Fibroblast of skin of left quadriceps (primary cell): ENCODE measurements at regions not wholly inside any gene's neighbourhood (a gene's known extent, or its start where the extent isn't known, plus 50 kb on each side); places are given as distances from the start of the nearest gene placed in this dataset.

Source experiments
- DNase-seq, 2 experiments: peaks; one replicate each; pipeline ENCODE4 v3.0.0-alpha.2; 2013; ENCODE audit warnings: low read depth in 2 of 2

DNA sequence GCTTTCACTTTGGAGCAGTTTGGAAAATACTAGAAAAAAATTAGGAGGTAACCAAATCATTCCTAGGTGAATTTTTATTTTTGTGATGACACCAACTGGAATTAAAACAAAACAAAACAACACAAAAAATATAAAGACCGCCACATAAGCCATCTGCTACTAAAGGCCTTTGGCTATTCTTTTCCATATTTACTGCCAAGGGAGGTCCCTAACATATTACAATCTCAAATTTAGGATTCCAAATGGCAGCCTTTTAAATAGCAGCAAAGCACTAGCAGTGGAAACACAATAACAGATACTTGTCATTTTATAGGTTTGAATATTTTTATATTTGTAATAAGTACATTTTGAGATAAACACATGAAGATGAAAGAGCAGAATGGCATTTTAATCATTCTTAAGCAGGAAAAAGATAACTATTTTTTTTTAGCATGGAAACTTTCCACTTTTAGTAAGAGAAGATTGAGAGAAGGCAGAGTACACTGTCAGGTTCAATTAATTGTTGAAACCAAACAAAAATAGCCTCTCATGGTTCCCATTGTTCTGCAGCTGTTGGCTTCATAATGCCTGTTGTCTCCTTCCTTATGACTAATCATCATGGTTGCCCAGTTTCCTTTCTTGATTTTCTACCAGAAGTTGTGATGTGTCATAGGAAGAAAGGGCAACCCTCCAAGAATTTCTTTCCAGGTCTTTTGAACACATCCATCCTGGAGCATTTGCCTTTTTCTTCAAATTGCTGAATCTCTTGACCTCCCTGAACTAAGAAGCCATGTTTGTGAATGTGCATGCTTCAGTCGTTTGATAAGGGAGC lies 219.0 kb upstream of the EMCN start:
- DNase-seq: peak; percentile 43 to 46

DNA sequence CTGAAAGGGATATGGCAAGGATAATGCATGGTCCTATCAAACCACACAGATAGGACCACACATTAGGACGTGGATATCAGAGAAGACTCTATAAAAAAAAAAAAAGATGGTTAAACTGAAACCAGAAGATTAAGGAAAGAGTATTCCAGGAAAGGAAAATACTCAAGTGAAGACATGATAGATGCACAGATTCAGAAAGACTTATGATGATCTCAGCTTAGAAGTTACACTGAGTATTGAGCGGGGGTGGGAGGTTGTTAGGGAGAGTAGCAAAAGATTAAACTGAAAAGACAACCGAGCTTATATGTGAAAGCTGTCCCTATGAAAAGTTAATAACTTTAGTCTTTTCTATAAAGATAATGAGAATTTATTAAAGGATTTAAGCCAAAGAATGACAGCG lies 211.0 kb upstream of the EMCN start:
- DNase-seq: no peak

DNA sequence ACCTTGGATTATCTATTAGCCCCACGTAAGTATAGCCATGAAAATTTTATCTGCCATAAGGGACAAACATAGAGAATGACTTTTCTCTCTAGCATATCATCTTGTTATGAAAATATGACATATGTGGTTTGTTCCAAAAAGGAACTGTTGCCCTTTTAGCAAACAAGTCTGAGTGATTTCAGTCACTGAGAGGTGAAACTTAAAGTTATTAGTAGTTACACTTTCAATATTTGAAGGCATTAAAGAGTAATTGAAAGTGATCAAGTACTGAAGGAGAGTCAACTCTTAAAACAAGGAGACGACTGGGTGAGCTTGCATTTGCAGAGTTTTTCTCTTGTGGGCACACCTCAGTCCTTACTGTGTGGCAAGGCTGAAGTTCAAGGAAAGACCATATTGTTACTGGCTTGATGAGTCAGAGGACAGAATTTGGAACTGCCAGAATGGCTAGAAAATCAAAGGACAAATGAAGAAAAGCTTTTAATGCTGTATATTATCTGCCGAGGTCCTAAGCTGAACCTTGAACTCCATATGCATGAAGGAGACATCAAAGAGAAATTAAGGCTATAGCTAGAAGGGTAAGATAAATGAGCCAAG lies 205.1 kb upstream of the EMCN start:
- DNase-seq: no peak

DNA sequence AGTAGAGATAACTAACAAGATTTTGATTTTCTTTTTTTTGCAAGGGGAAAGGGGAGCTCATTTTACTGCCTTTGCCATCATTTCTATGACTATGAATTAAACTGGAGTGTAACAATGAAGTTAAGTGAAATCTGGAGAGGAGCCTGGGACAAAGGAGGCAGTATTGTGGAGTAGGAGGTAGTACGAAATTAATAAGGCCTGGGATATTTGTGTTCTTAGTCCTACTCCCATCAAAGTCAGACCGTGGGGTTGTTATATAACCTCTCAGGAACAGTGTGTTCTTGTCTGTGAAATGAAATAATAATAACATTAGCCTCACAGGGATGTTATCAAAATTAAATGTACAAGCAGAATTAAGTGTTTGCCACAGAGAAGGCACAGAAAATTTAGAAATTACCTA lies 204.3 kb upstream of the EMCN start:
- DNase-seq: no peak

DNA sequence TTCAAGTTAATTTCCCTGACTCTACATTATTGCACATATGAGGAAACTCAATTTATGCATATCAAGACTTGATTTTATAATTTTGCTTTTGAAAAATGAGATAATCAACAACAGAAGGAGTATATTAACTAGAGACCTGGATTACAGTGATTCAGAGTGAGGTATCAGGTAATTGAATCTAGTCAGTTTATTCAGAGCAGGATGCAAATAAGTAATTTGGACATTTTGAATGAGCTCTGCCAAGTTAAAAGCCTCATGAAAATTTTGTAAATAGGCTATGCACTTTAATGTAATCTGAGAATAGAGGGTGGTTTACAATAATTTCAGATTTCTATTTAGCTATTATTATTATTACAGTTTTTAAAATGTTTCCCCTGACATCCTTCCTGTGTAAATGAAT lies 203.7 kb upstream of the EMCN start:
- no peak for DNase-seq

DNA sequence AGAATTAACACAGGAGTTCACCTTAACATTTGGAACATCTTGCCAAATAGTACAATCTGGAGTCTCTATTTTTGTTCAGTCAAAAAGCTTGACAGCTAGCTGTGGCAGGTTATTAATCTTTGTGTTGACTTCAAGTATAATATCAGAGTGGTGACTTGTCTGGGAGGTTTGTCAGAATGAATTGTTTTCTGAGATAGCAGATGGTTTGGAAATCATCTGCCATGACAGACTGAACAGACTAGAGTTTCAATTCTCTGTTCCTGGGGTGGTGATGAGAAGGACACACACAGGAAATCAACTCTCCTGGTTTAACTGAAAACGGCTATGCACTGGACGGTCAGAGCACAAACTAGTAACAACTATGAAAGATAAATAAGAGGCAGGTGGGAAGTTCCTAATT lies 203.3 kb upstream of the EMCN start:
- DNase-seq: no peak

DNA sequence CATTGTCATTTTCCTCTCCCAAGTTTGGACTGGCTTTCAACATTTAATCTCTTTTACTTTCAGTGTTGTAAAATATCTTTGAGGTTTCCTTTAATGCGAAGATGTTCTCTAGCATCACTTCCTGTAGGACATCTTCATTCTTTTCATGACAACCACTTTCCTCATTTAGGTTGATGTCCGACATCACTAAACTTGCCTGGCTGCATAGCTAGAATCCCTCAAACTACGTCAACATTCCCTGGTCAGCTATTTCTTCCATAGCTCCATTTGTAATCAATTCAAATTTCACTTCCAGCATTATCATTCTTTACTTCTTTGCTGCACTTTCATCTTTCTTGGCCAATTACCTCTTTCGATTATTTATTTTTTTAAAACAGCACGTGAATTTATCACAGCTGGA lies 198.6 kb upstream of the EMCN start:
- DNase-seq: no peak

DNA sequence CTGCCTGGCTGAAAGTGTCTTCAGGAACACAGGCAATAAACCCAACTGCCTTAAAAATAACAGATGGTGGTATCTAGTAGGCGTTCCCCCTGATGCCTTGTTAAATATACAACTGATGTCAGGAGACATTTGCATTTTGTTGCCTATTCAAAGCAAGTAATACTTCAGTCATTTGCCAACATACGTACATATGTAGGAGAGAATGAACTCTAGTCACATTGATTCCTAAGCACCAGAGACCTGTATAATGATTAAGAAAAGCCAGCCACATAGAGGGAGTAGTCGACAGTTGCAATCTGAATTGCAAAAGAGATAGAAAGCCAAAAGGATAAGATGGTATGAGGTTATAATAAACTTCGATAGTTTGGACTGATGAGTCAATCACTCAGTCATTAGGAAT lies 191.0 kb upstream of the EMCN start:
- DNase-seq: no peak

DNA sequence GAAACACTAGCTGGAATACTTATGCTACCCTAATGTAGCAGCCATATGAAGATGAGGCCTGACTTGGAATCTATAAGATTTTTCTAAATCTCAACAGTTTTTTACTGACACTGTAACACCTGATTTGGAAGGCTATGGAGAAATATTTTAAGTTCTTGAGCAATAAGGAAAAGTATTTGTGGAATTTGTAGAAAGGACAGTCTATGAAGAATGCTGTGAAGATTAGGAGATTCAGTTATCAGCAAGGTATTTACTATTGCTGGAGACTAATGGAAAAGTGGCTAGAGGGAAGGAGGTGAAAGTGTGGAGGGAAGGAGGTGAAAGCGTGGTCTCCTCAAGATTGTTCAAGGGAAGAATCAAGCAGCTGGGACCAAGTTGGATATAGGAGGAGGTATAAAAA lies 190.0 kb upstream of the EMCN start:
- DNase-seq: no peak

DNA sequence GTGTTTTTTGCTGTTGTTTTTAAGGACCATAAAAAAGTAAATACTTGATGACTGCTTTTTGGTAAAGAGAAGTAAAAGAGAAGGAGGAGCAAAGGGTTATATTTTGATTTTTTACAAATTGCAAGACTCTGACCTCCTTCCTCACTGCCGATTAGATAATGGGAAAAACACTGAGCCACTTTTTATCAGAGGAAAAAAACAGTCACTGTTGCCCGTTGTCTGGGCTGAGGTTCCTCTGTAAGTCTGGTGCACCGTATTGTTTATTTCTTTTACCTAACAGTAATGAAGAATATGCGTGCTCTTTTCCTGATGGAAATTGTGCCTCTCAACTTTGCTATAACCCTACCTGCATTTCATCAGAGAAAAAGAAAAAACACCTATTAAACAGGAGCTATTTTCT lies 178.7 kb upstream of the EMCN start:
- DNase-seq: no peak

DNA sequence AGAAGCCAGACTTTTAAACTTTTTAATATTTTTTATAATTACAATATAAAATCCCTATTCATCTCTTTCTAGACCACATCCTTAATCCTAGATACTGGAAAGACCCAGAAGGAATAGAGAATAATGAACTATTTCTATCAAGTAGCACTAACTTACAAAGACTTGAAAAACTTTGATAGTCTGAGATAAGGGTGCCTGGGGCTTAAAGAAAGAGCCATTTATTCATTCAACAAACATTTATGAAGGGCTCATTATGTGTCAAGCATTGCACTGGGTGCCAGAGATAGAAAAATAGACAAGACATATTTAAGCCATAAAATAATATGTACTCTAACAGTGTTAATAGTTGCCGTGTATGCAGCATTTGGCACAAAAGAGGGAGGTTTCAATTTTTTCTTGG lies 178.0 kb upstream of the EMCN start:
- DNase-seq: no peak

DNA sequence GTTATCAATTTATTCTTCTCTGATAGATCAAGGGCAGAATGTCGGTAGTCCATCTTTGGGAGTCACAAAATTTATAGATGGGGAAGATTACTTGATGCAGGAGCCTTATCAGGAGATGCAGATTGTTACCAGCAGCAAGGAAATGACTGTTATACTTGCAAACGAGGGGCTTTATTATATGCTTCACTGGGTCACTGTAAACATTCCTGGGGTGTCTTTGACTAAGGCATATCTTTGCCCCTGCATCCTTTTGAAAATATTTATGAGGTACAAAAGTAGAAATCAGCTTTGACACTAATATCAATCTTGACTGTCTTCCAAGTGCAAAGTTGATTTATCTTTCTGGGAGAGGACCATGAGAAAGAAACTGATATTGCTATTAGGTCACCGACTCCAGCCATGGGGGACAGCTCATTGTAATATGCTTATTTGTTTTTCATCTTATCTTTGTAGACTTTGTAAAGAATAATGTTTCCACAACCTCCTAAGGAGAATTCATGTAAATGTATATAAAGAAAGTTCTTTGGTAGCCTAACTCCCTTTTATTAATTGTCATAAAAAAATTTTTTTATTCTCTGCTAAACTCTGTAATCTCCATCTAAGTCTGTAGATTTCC lies 177.3 kb upstream of the EMCN start:
- no peak for DNase-seq

DNA sequence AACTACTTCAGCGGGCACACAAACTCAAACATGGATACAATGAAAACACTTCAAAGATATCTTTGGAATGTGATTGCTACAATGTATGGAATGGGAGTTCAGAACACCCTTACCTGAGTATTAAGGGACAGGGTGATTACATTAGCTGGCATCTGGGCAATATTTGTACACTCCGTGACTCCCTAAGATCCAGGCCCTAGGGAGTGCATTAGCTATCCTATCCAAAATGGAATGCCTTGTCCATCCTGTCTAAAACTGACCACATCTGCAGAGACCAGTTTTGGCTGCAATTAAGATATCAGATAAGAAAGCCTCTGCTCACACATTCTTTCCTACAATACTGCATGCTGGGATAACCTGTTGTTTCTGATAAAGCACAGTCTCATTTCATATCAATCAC lies 176.6 kb upstream of the EMCN start:
- no peak for DNase-seq

DNA sequence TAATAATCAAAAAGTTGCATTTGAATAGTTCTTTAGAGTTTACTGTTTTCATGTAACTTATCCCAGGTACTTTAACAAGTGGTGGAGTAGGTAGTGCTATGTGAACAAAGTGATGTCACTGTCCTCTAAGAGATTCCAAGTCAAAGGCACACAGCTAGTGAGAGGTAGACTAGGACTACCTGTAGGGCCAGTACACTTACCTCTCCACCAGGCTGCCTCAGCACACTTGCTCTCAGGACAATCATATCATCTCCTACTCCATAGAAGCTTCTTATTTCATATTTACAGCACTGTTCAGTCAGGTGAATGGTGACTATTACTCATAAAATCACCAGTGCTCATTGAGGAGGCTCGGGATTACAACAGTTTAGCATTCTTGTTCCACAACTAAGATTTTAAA lies 173.0 kb upstream of the EMCN start:
- DNase-seq: no peak

DNA sequence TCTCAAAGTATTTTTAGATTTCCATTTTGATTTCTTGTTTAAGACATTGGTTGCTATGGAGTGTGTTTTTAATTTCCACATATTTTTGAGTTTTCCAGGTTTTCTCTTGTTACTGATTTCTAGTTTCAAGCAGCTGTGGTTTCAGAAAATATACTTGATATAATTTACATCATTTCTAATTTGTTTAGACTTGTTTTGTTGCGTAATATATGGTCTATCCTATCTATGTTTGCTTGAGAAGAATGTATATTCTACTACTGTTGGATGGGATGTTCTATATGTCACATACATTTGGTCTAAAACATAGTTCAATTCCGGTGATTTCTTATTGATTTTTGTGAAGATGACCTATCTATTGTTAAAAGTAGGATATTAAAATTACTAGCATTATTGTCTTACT lies 170.5 kb upstream of the EMCN start:
- DNase-seq: no peak

DNA sequence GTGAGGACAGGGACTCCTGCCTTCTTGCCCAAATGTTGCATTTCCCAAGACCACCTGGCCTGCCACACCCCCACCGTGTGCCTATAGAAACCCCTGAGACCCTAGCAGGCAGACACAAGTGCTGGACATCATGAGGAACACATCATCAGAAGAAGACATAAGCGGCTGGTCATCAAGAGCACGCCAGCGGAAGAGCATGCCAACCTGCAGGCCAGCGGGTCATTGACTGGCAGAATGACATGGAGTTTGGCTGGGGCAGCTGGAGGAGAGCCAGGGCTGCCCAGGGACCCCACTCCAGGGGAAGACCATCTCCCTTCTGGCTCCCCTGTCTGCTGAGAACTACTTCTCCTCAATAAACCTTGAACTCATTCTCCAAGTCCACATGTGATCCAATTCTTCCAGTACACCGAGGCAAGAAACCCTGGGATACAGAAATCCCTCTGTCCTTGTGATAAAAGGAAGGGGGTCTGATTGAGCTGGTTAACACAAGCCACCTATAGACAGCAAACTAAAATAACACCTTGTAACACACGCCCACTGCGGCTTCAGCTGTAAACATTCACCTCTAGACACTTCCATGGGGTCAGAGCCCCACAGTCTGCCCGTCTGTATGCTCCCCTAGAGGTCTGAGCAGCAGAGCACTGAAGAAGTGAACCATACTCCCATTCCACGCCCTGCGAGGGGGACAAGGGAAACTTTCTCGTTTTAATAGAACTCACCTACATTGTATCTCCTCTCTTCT lies 164.8 kb upstream of the EMCN start:
- no peak for DNase-seq

DNA sequence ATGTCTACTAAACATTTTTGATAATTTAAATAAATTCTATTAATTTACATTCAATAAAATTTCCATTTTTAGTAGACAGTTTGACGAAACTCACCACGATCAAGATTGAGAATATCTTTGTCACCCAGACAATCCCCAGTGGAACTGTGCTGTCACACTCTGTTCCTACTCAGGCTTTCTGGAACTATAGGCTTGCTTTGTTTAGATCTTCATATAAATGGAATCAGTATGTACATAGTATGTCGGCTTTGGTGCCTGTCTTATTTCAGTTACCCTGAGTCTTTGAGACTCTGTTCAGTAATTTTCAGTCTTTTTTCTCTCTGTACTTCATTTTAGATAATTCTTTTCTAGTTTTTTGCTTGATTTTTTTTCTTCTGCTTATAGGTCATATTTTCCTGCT lies 163.5 kb upstream of the EMCN start:
- DNase-seq: no peak

DNA sequence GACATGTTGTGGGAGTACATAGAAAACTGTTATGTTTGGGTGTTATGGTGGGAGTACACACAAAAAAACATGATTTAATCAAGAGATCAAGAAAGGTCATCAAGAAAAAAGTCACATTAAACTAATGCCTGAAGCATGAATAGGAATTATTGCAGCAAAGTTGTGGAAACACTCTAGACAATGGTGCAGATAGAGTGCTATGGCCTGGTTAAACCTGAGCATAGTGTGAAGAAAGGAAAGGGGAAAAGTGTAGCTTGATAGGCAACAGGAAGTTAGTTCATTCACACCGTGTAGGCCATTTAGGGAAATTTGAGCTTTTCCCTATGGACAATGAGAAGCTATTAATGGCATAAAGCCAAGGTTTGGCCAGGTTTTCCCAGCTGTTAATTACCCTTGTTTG lies 162.1 kb upstream of the EMCN start:
- DNase-seq: no peak

DNA sequence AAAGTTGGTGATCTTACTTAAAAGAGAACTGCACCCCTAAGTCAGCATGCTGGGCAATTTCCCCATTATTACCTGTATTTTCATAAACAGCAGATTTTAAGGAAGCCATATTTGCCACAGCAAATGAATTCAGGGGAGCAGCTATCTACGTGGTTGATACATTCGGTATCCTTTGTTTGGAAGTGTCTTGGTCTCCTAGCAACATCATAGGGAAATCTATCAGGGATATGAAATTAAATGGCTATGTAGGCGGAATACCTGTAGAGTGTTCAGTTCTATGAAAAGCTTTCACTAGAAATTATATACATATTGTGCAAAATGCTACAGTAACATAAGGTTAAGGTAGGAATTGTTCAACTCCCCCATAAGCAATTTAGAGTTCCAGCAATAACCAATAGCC lies 157.2 kb upstream of the EMCN start:
- no peak for DNase-seq

DNA sequence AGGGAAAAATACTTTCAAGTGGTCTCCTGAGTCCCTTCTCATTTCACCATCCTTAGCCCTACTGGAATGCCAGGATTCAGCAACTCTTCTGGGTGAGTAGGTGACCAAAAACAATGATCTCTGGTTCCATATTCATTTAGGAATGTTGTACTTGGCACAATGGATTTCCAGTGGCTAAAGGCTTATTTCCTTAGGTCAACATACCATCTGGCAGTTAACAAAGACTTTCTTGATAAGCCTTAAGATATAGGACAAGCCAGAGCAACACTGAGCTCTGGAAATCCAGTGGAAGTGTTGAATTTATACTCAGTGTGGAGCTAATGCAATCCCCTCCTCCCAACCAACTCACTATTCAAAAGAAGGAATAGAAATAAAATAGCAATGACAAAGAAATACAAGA lies 139.4 kb upstream of the EMCN start:
- no peak for DNase-seq

DNA sequence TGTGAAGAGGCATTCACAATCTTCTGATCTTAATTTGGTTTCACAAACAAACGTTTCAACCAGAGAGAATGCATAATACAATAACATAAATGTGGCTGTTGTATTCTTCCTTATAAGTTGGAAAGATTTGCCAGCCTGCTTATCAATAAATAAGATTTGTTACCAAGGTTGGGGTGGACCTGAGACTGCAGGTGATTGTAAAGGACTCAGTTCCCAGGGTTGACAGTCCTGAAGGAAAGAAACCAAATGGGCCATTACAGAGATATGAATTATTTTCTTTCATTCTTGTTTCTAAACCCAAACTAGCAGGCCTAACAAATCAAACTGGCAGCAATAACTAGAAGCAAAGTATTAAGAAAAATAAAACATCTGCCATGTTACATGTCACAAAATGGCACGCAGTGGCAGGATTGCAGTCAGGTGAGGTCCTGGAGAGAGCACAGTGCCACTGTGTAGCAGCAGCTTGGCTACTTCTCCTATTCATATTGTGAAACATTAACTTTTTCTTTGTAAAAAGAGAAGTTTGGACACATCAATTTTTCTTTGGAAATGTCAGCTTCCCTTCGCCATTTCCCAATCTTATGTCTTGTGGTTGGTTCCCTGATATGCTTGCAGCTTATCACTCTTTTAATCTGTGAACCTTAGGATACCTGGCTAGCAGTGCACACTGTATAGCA lies 133.8 kb upstream of the EMCN start:
- DNase-seq: no peak

DNA sequence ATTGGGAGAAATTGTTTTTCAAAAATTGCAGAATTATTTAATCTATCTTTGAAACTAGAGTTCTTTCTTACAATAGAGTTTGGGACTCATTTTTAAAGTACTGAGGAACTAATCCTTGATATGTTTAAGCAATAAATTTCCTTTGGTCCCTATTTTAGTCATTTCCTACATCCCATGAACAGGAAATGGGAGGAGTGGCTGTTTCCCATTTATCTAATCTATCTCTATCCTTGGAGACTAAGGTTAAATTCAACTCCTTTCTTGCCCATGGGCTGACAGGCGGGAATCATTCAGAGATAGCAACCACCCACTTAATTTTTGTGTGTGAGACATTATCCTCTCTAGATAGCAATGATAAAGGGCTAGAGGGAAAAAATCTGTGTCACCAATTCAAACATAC lies 131.6 kb upstream of the EMCN start:
- DNase-seq: no peak
